Fibroblast of skin of right biceps (primary cell): ENCODE measurements at regions not wholly inside any gene's neighbourhood (a gene's known extent, or its start where the extent isn't known, plus 50 kb on each side); places are given as distances from the start of the nearest gene placed in this dataset.
A peak's percentile ranks its signal among the peaks of the same experiment; 100 is the strongest.
"Not testable (repeated sequence)": the region's sequence is repeated elsewhere in the genome, so short reads cannot be mapped to it uniquely, and the experiment has no call there.

ENCODE experiments used
- DNase-seq: peaks from one replicate; pipeline ENCODE4 v3.0.0-alpha.2; 2013

- DNase-seq, result peak; percentile 49
Observed at GRCh38 chr1:204782118-204782700, 88.5 kb upstream of the NFASC start.

DNA sequence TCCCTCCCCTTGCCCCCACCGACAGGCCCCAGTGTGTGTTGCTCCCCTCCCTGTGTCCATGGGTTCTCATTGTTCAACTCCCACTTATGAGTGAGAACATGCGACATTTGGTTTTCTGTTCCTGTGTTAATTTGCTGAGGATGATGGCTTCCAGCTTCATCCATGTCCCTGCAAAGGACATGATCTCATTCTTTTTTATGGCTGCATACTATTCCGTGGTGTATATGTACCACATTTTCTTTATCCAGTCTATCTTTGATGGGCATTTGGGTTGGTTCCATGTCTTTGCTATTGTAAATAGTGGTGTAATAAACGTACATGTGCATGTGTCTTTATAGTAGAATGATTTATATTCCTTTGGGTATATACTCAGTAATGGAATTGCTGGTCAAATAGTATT is 85.6 kb upstream of the NFASC start:
- DNase-seq, result not testable (repeated sequence)

DNA sequence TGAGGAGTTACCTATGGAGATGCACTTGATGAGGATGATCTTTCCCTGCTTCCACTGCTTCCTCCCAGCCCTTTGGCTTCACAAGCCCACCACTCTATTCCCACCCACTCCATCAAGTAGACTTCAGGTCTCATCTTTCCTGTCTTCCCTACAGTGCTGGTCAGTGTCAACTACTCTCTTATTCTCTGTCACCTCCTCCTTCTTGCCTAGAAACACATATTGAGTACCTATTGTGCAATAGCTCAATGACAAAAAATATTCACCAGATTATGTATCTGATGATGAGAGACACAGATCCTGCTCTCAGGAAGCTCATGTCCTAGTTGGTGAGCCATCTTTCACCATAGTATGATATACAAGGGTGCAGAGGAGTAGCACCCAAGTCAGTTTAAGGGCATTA is 82.2 kb upstream of the NFASC start:
- no peak for DNase-seq

DNA sequence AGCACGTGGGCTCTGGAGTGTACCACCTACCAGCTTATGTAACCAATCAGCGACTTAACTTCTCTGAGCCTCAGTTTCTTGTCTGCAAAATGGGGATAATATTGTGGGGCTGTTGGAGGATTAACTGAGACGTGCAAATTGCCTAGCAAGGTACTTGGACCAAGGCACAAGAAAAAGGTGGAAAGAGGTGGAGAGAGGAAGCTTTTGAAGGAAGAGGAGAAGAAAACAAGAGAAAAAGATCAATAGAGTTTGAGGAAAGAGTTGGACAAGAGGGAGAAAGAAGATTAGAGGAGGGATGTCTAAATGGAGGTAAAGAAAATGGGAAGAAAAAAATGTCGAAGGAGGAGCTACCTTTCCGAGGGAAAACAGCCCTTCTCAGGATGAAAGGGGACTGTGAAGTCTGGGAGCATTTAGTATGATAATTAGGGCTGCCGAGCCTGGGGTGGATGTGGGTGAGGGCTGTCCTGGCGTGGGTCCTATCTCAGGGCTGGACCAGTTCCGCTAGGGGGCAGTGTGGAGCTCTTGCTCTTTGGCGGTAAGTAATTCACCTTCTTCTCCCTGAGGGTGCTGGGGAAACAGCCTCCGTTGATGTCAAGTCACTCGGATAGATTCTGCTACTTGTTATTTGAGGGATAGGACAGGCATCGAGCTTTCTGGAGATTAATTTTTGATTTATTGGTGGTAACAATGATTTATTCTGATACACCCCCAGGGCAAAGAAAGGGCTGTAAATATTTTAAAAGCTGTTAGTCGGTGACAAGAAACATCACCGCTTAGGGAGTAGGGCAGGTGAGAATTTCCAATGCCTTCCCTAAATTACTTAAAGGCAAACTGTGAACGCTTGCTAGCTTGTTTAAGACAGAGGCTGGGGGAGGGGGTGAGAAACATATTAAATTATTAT is 79.0 kb upstream of the NFASC start:
- DNase-seq, result peak; percentile 45

DNA sequence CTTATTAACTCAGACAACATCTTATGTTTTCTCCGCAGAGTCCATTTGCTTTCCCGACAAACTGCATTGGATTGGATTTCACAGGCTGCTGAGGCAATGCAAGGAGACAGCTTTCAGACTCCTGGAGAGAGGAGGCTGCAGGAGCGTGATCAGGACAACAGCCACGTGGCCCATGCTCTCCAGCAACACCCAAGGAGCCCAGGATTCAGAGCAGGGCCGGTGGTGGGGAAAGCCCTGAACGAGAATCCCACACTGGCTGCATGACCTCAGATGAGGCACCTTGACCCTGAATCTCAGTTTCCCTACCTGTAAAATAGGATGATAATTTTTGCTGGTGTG is 78.3 kb upstream of the NFASC start:
- no peak for DNase-seq

DNA sequence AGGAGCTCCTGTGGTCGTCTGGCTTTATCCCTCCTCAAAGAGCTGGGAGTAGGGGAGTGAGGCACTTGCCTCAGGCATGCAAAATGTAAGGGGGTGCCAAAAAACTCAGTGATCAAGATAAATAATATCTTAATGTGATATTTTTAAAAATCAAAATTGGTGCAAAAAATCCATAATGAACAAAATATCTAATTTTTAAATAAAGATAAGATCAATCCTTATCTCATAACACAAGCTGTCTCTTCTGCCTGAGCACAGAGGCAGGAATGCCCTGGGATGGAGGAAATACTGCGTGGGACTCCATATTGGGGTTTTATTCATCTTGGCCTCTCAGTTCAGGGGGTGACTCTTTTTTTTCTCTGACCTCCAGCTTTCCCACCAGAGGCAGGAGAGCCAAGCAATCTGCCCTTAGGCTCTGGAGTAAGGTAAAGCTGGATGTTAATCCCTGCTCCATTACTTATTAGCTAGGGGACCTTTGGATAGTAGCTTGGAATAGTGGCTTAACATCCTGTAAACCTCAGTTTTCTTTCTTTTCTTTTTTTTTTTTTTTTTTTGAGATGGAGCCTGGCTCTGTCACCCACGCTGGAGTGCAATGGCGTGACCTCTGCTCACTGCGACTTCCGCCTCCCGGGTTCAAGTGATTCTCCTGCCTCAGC is 77.3 kb upstream of the NFASC start:
- DNase-seq, result no peak

DNA sequence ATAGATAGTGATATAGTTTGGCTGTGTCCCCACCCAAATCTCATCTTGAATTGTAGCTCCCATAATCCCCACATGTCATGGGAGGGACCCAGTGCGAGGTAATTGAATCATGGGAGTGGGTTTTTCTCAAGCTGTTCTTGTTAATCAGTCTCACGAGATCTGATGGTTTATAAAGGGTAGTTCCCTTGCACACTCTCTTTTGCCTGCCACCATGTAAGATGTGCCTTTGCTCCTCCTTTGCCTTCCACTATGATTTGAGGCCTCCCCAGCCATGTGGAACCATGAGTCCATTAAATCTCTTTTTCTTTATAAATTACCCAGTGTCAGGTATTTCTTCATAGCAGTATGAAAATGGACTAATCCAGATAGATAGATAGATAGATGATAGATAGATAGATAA is 73.8 kb upstream of the NFASC start:
- not testable (repeated sequence) for DNase-seq

DNA sequence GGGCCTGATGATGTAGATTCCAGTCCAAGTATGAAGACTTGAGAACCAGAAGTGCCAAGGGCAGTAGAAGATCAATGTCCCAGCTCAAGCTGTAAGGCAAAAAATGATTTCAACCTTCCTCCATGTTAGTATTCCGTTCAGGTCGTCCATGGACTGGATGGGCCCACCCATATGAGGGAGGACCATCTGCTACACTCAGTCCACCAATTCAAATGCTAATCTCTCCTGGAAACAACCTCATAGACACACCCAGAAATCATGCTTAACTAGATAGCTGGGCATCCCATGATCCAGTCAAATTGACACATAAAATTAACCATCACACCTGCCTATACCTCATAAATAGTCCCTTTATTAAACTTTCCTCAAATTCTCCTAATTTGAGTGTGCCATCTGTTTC is 73.3 kb upstream of the NFASC start:
- DNase-seq, result no peak

DNA sequence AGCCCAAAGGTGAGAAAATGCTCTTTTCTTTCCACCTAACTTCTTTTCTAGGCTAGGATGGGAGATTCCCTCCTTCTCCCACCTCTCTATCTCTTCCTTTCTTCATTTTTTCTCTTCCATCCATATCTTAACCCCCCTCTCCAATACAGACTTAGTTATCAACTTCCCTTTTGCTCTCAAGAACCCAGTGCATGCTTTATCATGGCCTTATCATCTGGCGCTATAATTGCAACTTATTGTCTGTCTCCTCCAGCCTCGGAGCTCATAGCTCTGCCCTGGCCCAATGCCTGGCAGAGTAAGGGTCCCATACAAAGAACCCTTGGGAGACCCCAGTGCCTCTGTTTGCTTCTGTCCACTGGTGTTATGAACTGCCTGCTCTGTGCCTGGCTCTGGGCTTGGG is 71.0 kb upstream of the NFASC start:
- no peak for DNase-seq

DNA sequence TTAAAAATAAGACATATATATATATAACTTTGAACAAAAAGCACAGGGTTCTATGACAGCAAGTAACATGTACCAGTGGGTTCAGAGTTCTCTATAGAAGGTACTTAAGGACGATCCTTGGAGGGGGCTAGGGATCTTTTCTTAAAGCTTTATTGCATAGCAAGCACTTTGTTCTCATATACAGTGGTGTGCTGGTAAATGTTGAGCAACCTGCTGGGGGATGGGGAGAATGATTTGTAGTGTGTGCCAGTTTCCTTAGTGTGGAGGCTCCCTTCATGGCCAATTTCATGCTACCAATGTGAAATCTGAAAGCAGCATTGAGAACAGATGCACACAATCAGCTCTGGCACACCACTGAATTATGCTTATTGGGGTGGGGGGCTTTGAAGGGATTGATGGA is 69.5 kb upstream of the NFASC start:
- no peak for DNase-seq

- DNase-seq, result no peak
Observed at GRCh38 chr1:204802401-204803175, 68.1 kb upstream of the NFASC start.

- no peak for DNase-seq
Observed at GRCh38 chr1:204803607-204804006, 67.1 kb upstream of the NFASC start.

- DNase-seq, result peak; percentile 65
Observed at GRCh38 chr1:204806943-204807687, 63.5 kb upstream of the NFASC start.

DNA sequence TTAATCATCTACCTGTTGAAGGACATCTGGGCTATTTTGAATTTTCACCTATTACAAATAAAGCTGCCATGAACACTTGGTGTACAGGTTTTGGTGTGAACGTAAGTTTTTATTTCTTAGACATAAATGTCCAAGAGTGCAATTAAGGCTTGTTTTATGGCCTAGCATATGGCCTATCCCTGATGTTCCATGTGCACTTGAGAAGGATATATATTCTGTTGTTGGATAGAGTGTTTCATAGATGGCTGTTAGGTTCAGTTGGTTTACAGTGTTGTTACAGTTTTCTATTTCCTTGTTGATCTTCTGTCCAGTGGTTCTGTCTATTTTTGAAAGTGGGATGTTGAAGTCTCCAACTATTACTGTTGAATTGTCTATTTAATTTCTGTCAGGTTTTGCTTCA is 61.2 kb upstream of the NFASC start:
- DNase-seq, result no peak

DNA sequence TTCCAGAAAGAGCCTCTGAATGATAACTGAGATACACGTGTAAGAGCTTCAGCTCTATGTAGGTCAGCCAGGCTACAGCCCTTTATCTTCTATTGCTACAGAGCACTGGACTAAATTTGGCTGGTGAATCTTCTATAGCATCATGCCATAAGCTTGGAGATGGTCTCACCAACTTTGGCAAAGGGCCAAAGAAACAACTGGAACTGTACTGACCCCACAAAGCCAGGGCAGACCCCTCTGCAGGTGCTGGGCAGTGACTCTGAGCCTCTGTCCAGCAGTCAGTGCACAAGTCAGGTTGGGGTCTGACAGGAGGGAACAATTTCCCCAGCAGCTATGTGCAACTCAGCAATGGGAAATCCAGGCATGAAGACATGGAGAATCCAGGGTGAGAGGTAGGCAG is 57.8 kb upstream of the NFASC start:
- DNase-seq, result no peak

GRCh38 chr1:204813522-204813921 is 57.1 kb upstream of the NFASC start:
- DNase-seq, result no peak

- DNase-seq, result no peak
Observed at GRCh38 chr1:204814166-204814884, 56.3 kb upstream of the NFASC start.

GRCh38 chr1:204817341-204817740 is 53.3 kb upstream of the NFASC start:
- DNase-seq, result no peak

DNA sequence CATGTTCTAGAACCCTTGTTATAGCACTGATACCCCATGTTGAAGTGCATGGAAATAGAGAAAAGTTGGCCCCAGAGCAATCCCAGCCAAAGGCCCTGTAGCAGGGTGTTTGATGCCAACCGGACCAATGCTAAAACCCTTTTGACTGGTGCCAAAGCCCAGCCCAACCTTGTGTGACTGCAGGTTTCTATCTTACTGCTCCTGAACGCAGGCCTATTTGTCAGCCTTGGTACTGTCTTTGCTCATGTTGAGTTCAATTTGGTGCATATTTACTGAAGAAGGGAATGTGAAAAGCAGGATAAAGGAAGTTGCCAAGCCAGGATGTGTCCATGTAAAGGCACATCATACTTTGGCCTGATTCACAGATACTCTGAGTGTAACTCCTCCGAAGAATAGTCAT is 51.7 kb upstream of the NFASC start:
- DNase-seq, result no peak

DNA sequence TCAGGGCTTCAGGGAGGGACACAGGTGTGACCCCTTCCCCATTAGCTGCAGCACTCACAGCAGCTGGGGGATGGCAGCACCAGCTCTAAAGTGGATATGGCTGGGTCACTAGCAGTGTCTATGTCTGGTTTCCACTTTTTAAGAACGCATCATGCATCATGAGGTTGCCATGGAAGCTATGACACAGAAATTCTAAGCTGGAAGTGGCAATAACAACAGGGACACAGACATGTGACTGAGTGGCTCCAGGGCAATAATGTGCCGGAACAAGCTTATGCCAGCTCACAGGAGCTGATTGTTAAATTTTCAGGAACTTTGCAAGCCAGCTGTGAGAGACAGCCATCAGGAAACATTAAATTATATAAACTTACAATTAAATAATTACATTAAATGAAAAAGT is 51.2 kb upstream of the NFASC start:
- DNase-seq, result no peak
